Keratinocyte (primary cell): ENCODE measurements at regions not wholly inside any gene's neighbourhood (a gene's known extent, or its start where the extent isn't known, plus 50 kb on each side); places are given as distances from the start of the nearest gene placed in this dataset.
A peak's percentile ranks its signal among the peaks of the same experiment; 100 is the strongest.
"Not testable (repeated sequence)": the region's sequence is repeated elsewhere in the genome, so short reads cannot be mapped to it uniquely, and the experiment has no call there.

Source experiments
- DNase-seq: peaks from one replicate; pipeline ENCODE4 v3.0.0-alpha.2; 2011; ENCODE audit warnings: low read depth, missing footprints, low spot score
- FAIRE-seq: peaks from 2 replicates; lab custom pipeline; 2011; peaks lifted over from hg19 to GRCh38; lab: Jason Lieb, UNC
- H2AFZ ChIP-seq: 2 replicates; pipeline ENCODE4 v1.6.0; 2012; ENCODE audit warnings: low read length, control low read depth, inconsistent platforms; ENCODE audit not compliant: control insufficient read depth
- H3K27ac ChIP-seq: 2 replicates; pipeline ENCODE4 v1.5.1; 2011; ENCODE audit warnings: low read length; ENCODE audit not compliant: control insufficient read depth, insufficient read depth
- H3K27me3 ChIP-seq: 3 replicates; pipeline ENCODE4 v1.6.0; 2011; ENCODE audit warnings: low read length; ENCODE audit not compliant: control insufficient read depth, insufficient read depth; ENCODE audit errors: extremely low read depth
- H3K36me3 ChIP-seq, 2 experiments: 2 replicates in 1 of 2; 3 replicates in 1 of 2; pipeline ENCODE4 v1.5.1; 2011; ENCODE audit warnings: low read length in 2 of 2, mild to moderate bottlenecking in 1 of 2; ENCODE audit not compliant: control insufficient read depth in 2 of 2, insufficient read depth in 2 of 2; ENCODE audit errors: extremely low read depth in 1 of 2
- H3K4me1 ChIP-seq: 3 replicates; pipeline ENCODE4 v1.5.1; 2011; ENCODE audit warnings: low read length; ENCODE audit not compliant: control insufficient read depth, insufficient read depth; ENCODE audit errors: extremely low read depth
- H3K4me2 ChIP-seq: 3 replicates; pipeline ENCODE4 v1.6.0; 2011; ENCODE audit warnings: low read depth, low read length; ENCODE audit not compliant: control insufficient read depth, insufficient read depth; ENCODE audit errors: extremely low read depth
- H3K4me3 ChIP-seq, 3 experiments: fragments of 200-600 bp in 1 of 3; sonication (generic) in 1 of 3; 2 replicates in 2 of 3; 3 replicates in 1 of 3; pipeline ENCODE4 v1.5.1; 2011 to 2016; ENCODE audit warnings: low read length in 3 of 3, mild to moderate bottlenecking in 3 of 3, control low read depth in 2 of 3, inconsistent platforms in 1 of 3, low read depth in 1 of 3, mixed read lengths in 1 of 3, mixed run types in 1 of 3, moderate library complexity in 1 of 3; ENCODE audit not compliant: control insufficient read depth in 2 of 3, insufficient read depth in 2 of 3; ENCODE audit errors: extremely low read depth in 1 of 3
- H3K79me2 ChIP-seq: 2 replicates; pipeline ENCODE4 v1.6.0; 2012; ENCODE audit warnings: low read length; ENCODE audit not compliant: control insufficient read depth, insufficient read depth
- H3K9ac ChIP-seq: 3 replicates; pipeline ENCODE4 v1.6.0; 2011; ENCODE audit warnings: low read length; ENCODE audit not compliant: control insufficient read depth, insufficient read depth; ENCODE audit errors: extremely low read depth
- H3K9me1 ChIP-seq: 3 replicates; pipeline ENCODE4 v1.6.0; 2011; ENCODE audit warnings: low read length; ENCODE audit not compliant: control insufficient read depth, insufficient read depth; ENCODE audit errors: extremely low read depth
- H3K9me3 ChIP-seq: 2 replicates; pipeline ENCODE4 v1.5.1; 2012; ENCODE audit warnings: low read depth, low read length; ENCODE audit not compliant: control insufficient read depth
- H4K20me1 ChIP-seq: 3 replicates; pipeline ENCODE4 v1.6.0; 2011; ENCODE audit warnings: low read length; ENCODE audit not compliant: control insufficient read depth, insufficient read depth; ENCODE audit errors: extremely low read depth
- dilution Hi-C: fragments of 300-500 bp; cut with MboI; formaldehyde crosslinking; loops from one replicate; pipeline ENCODE4 v1.7.0; 2020; ENCODE audit warnings: low sequenced_read_pairs; ENCODE audit not compliant: extremely low pct_ligation_motif_present

GRCh38 chr1:148279002-148279542, 127.0 kb upstream of the NBPF11 start:
- H3K9me1 ChIP-seq, H2AFZ ChIP-seq, H3K79me2 ChIP-seq, H3K27me3 ChIP-seq, DNase-seq, H3K9me3 ChIP-seq, H4K20me1 ChIP-seq, H3K9ac ChIP-seq, dilution Hi-C loops, FAIRE-seq, H3K27ac ChIP-seq, H3K36me3 ChIP-seq: not testable (repeated sequence)
- Histone ChIP-seq H3K4me1 (peaks cover 18% of the 10 kb centered on the region), H3K4me3 (peak overlapping the region in 1 of 3 experiments; percentile 12), H3K4me2 (peak overlapping the region; percentile 48)

DNA sequence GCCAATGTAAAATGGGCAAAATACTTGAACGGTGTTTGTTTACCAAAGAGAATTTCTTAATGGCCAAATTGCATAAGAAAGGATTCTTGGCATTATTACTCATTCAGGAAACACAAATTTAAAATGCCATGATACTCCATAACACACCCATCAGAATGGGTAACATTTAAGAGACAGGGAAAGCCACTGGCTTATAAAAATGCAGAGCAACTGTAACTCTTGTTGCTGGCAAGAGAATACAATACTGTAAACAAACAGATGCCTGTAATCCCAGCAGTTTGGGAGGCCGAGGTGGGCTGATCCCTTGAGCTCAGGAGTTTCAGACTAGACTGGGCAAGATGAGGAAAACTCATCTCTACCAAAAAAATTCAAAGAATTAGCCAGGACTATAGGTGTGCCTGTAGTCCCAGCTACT, 125.8 kb upstream of the NBPF11 start:
- H3K79me2 ChIP-seq, H3K9me3 ChIP-seq, H4K20me1 ChIP-seq, H3K9me1 ChIP-seq, FAIRE-seq, H3K36me3 ChIP-seq, H3K27me3 ChIP-seq, DNase-seq, H3K9ac ChIP-seq, H3K4me3 ChIP-seq, dilution Hi-C loops: not testable (repeated sequence)
- H3K4me1 ChIP-seq = peaks cover 18% of the 10 kb centered on the region
- H2AFZ ChIP-seq = peak overlapping the region; percentile 36
- H3K4me2 ChIP-seq = peak overlapping the region; percentile 39
- peak overlapping the region; percentile 36 for H3K27ac ChIP-seq

- dilution Hi-C loops, FAIRE-seq, H3K79me2 ChIP-seq, H3K9me1 ChIP-seq, H3K4me3 ChIP-seq, DNase-seq, H3K27me3 ChIP-seq, H3K9ac ChIP-seq, H3K9me3 ChIP-seq, H2AFZ ChIP-seq, H4K20me1 ChIP-seq, H3K36me3 ChIP-seq, H3K4me2 ChIP-seq, H3K4me1 ChIP-seq, H3K27ac ChIP-seq: not testable (repeated sequence)
Measured at GRCh38 chr1:148267066-148267465, 115.0 kb upstream of the NBPF11 start.
